Gastroesophageal sphincter (tissue), 4 donors: ENCODE measurements at regions not wholly inside any gene's neighbourhood (a gene's known extent, or its start where the extent isn't known, plus 50 kb on each side); places are given as distances from the start of the nearest gene placed in this dataset.

ENCODE experiments used
- ATAC-seq: fragments of 150-250 bp; one replicate; pipeline ENCODE4 v1.9.1; 2016; ENCODE audit warnings: mild to moderate bottlenecking, moderate library complexity
- H3K27ac ChIP-seq, 4 donors: fragments of 200-600 bp; sonication (generic) in 3 of 4; 1 replicate in 3 of 4; 2 replicates in 1 of 4; pipeline ENCODE4 v1.5.1; 2016 to 2019
- H3K27me3 ChIP-seq: fragments of 200-600 bp; sonication (generic); one replicate; pipeline ENCODE4 v1.5.1; 2019
- H3K36me3 ChIP-seq, 2 donors: fragments of 200-600 bp; sonication (generic); one replicate each; pipeline ENCODE4 v1.5.1; 2019; ENCODE audit warnings: control low read depth in 1 of 2
- H3K4me1 ChIP-seq, 3 donors: fragments of 200-600 bp; sonication (generic); 1 replicate in 2 of 3; 2 replicates in 1 of 3; pipeline ENCODE4 v1.5.1; 2016 to 2019; ENCODE audit warnings: control low read depth in 2 of 3
- H3K4me3 ChIP-seq, 2 donors: fragments of 200-600 bp; sonication (generic); one replicate each; pipeline ENCODE4 v1.5.1; 2019; ENCODE audit warnings: mild to moderate bottlenecking in 1 of 2, moderate library complexity in 1 of 2
- H3K9me3 ChIP-seq, 3 donors: fragments of 200-600 bp; sonication (generic); one replicate each; pipeline ENCODE4 v1.5.1; 2017 to 2019; ENCODE audit warnings: control low read depth in 2 of 3
- CTCF ChIP-seq, 4 experiments: fragments of 200-600 bp in 2 of 4; fragments of 450-650 bp in 2 of 4; sonication (generic) in 1 of 4; IDR thresholded peaks; one replicate each; pipeline ENCODE4 v1.5.1; 2017 to 2019; ENCODE audit warnings: antibody characterized with exemption in 4 of 4, mild to moderate bottlenecking in 2 of 4, moderate library complexity in 2 of 4
- EP300 ChIP-seq: sonication (generic); formaldehyde crosslinking; IDR thresholded peaks from one replicate; pipeline ENCODE4 v1.6.1; 2017; ENCODE audit warnings: antibody characterized with exemption, mild to moderate bottlenecking
- POLR2A ChIP-seq, 2 donors: fragments of 450-650 bp; IDR thresholded peaks; one replicate each; pipeline ENCODE4 v1.6.1; 2017; ENCODE audit warnings: antibody characterized with exemption in 2 of 2, mild to moderate bottlenecking in 2 of 2, moderate library complexity in 1 of 2
- POLR2AphosphoS5 ChIP-seq: sonication (generic); formaldehyde crosslinking; IDR thresholded peaks from one replicate; pipeline ENCODE4 v1.6.1; 2017; ENCODE audit warnings: antibody characterized with exemption
- WGBS, 2 donors: methylation state at CpG; one replicate each; pipeline ENCODE4 v1.1.5; 2018; ENCODE audit warnings: low coverage in 1 of 2; 5-methylcytosine and 5-hydroxymethylcytosine counted together

- no peak for ATAC-seq
- 43% methylated on average over 1 of the region's 3 CpGs; no CpG with 5 or more reads in 1 of the 2 donors for WGBS, 2 donors
- H3K27me3 ChIP-seq, result no peaks in the 10 kb centered on the region
- H3K27ac ChIP-seq, result no peak overlapping the region
- no peaks in the 10 kb centered on the region for H3K36me3 ChIP-seq
- no peak overlapping the region for H3K4me3 ChIP-seq
- no peaks in the 10 kb centered on the region for H3K4me1 ChIP-seq
- TF ChIP-seq EP300 (no peak), CTCF (IDR thresholded peaks at IDR 0.05) (no peak), POLR2A (IDR thresholded peaks at IDR 0.05) (no peak), POLR2AphosphoS5 (no peak)
- H3K9me3 ChIP-seq, result no peaks in the 10 kb centered on the region
These were observed 348.6 kb upstream of the ZFHX3 start for GRCh38 chr16:73396556-73396955.

- no peaks in the 10 kb centered on the region for H3K9me3 ChIP-seq
- no peak for ATAC-seq
- TF ChIP-seq CTCF (IDR thresholded peaks at IDR 0.05), result no peak
- no peak for TF ChIP-seq POLR2A (IDR thresholded peaks at IDR 0.05)
- H3K4me3 ChIP-seq, result no peak overlapping the region
- 87 to 96% methylated on average over 3 to 4 of the region's 6 CpGs for WGBS, 2 donors
- H3K27me3 ChIP-seq, result no peaks in the 10 kb centered on the region
- no peaks in the 10 kb centered on the region for H3K4me1 ChIP-seq
- H3K36me3 ChIP-seq, result no peaks in the 10 kb centered on the region
- no peak overlapping the region for H3K27ac ChIP-seq
These were observed 343.0 kb upstream of the ZFHX3 start for GRCh38 chr16:73390936-73391335.

- no peak for ATAC-seq
- TF ChIP-seq CTCF (IDR thresholded peaks at IDR 0.05) (no peak), EP300 (no peak), POLR2A (IDR thresholded peaks at IDR 0.05) (no peak), POLR2AphosphoS5 (no peak)
- H3K4me3 ChIP-seq, result no peak overlapping the region
- H3K27ac ChIP-seq, result no peak overlapping the region
- 85 to 93% methylated on average over 4 of the region's 5 CpGs for WGBS, 2 donors
- H3K9me3 ChIP-seq, result no peaks in the 10 kb centered on the region
- no peaks in the 10 kb centered on the region for H3K27me3 ChIP-seq
- H3K36me3 ChIP-seq, result no peaks in the 10 kb centered on the region
- no peaks in the 10 kb centered on the region for H3K4me1 ChIP-seq
These were observed 342.6 kb upstream of the ZFHX3 start for GRCh38 chr16:73390491-73390890.

GRCh38 chr16:73389085-73389484 is 341.2 kb upstream of the ZFHX3 start:
- no peak for TF ChIP-seq POLR2AphosphoS5
- TF ChIP-seq EP300, result no peak
- no peak for TF ChIP-seq POLR2A (IDR thresholded peaks at IDR 0.05)
- TF ChIP-seq CTCF (IDR thresholded peaks at IDR 0.05), result no peak
- no peak overlapping the region for H3K4me3 ChIP-seq
- no peaks in the 10 kb centered on the region for H3K36me3 ChIP-seq
- no peaks in the 10 kb centered on the region for H3K27me3 ChIP-seq
- H3K9me3 ChIP-seq, result no peaks in the 10 kb centered on the region
- no peak overlapping the region for H3K27ac ChIP-seq
- WGBS, 2 donors, result 64 to 65% methylated on average over 3 to 5 of the region's 6 CpGs
- no peak for ATAC-seq
- H3K4me1 ChIP-seq, result no peaks in the 10 kb centered on the region

- no peak for ATAC-seq
- Histone ChIP-seq H3K4me3 (no peak overlapping the region), H3K9me3 (no peaks in the 10 kb centered on the region), H3K27ac (no peak overlapping the region), H3K36me3 (no peaks in the 10 kb centered on the region), H3K4me1 (no peaks in the 10 kb centered on the region), H3K27me3 (no peaks in the 10 kb centered on the region)
- 90 to 93% methylated on average over 3 of the region's 3 CpGs for WGBS, 2 donors
- TF ChIP-seq POLR2A (IDR thresholded peaks at IDR 0.05), result no peak
These were observed 340.1 kb upstream of the ZFHX3 start for GRCh38 chr16:73387979-73388378.

GRCh38 chr16:73385696-73386095 is 337.8 kb upstream of the ZFHX3 start:
- Histone ChIP-seq H3K36me3 (no peaks in the 10 kb centered on the region), H3K27ac (no peak overlapping the region), H3K9me3 (no peaks in the 10 kb centered on the region), H3K27me3 (no peaks in the 10 kb centered on the region), H3K4me1 (no peaks in the 10 kb centered on the region), H3K4me3 (no peak overlapping the region)
- ATAC-seq, result no peak
- no peak for TF ChIP-seq POLR2AphosphoS5
- TF ChIP-seq POLR2A (IDR thresholded peaks at IDR 0.05), result no peak
- TF ChIP-seq EP300, result no peak
- TF ChIP-seq CTCF (IDR thresholded peaks at IDR 0.05), result no peak
- 83 to 92% methylated on average over 3 to 5 of the region's 5 CpGs for WGBS, 2 donors
